HepG2 (cell line): ENCODE measurements at regions not wholly inside any gene's neighbourhood (a gene's known extent, or its start where the extent isn't known, plus 50 kb on each side); places are given as distances from the start of the nearest gene placed in this dataset.

ENCODE experiments used
- ATAC-seq: fragments of 200-7000 bp; cut with Tn5 transposase; 3 replicates; pipeline ENCODE4 v1.9.1; 2020; ENCODE audit warnings: mild to moderate bottlenecking, moderate library complexity
- BruUV-seq: library from RNA; stranded (reverse); fragments of 400-500 nt; replicated peaks from 2 replicates; lab custom pipeline; 2021; lab: Mats Ljungman, UMichigan
- CTCF ChIA-PET: fragments of 300-600 bp; formaldehyde crosslinking; extraction: SDS; loops from one replicate; lab custom pipeline; 2021; ENCODE audit warnings: low total read pairs, inconsistent platforms, low intra/inter-chr PET ratio; lab: Yijun Ruan, JAX
- POLR2A ChIA-PET: fragments of 350-600 bp; sonication (Branson Sonifier 250); formaldehyde crosslinking; loops from one replicate; lab custom pipeline; 2020; ENCODE audit warnings: antibody characterized with exemption, inconsistent platforms; lab: Yijun Ruan, JAX
- DNase-seq: peaks from one replicate; pipeline ENCODE4 v3.0.0-alpha.2; 2015; ENCODE audit warnings: low spot score
- FAIRE-seq: peaks from 3 replicates; lab custom pipeline; 2011; peaks lifted over from hg19 to GRCh38; lab: Jason Lieb, UNC
- H2AFZ ChIP-seq: one replicate; pipeline ENCODE4 v1.6.1; 2011; ENCODE audit warnings: low read length, inconsistent platforms
- H3K27ac ChIP-seq: fragments of 300-600 bp; 3 replicates; pipeline ENCODE4 v1.8.0; 2011; ENCODE audit warnings: mixed run types, mild to moderate bottlenecking, mixed read lengths, low read length, inconsistent platforms; ENCODE audit not compliant: insufficient read depth; ENCODE audit errors: extremely low read length
- H3K27me3 ChIP-seq, 2 experiments: fragments of 200-600 bp in 1 of 2; 2 replicates in 1 of 2; 3 replicates in 1 of 2; pipeline versions ENCODE4 v1.6.0 to v1.8.0; 2011; ENCODE audit warnings: low read length in 2 of 2, mild to moderate bottlenecking in 2 of 2, moderate library complexity in 2 of 2, inconsistent platforms in 1 of 2; ENCODE audit not compliant: insufficient read depth in 2 of 2, control insufficient read depth in 1 of 2
- H3K36me3 ChIP-seq, 2 experiments: fragments of 200-600 bp in 1 of 2; replicated peaks in 1 of 2; 2 replicates in 1 of 2; 3 replicates in 1 of 2; pipeline versions ENCODE4 v1.5.1 to v1.8.0; 2011; ENCODE audit warnings: low read length in 2 of 2, inconsistent platforms in 1 of 2; ENCODE audit not compliant: insufficient read depth in 2 of 2, control insufficient read depth in 1 of 2
- H3K4me1 ChIP-seq: 2 replicates; pipeline ENCODE4 v1.5.1; 2012; ENCODE audit warnings: low read length, inconsistent platforms; ENCODE audit not compliant: insufficient read depth
- H3K4me2 ChIP-seq: 2 replicates; pipeline ENCODE4 v1.6.0; 2011; ENCODE audit warnings: low read depth, low read length, inconsistent platforms
- H3K4me3 ChIP-seq, 3 experiments: fragments of 200-600 bp in 1 of 3; sonication (generic), shearing (Covaris generic) in 1 of 3; replicated peaks in 1 of 3; 2 replicates each; pipeline ENCODE4 v1.5.1; 2011 to 2016; ENCODE audit warnings: low read length in 3 of 3, inconsistent platforms in 2 of 3, low read depth in 2 of 3, mild to moderate bottlenecking in 2 of 3, control low read depth in 1 of 3, mixed read lengths in 1 of 3; ENCODE audit not compliant: insufficient read depth in 1 of 3
- H3K79me2 ChIP-seq: one replicate; pipeline ENCODE4 v1.6.1; 2011; ENCODE audit warnings: low read length, inconsistent platforms; ENCODE audit not compliant: insufficient read depth
- H3K9ac ChIP-seq: 2 replicates; pipeline ENCODE4 v1.6.0; 2011; ENCODE audit warnings: mild to moderate bottlenecking, low read depth, low read length, inconsistent platforms; ENCODE audit not compliant: insufficient read depth
- H3K9me3 ChIP-seq: 2 replicates; pipeline ENCODE4 v1.5.1; 2012; ENCODE audit warnings: mild to moderate bottlenecking, low read length
- H4K20me1 ChIP-seq: 2 replicates; pipeline ENCODE4 v1.6.0; 2011; ENCODE audit warnings: inconsistent platforms, mild to moderate bottlenecking, low read length, moderate library complexity; ENCODE audit not compliant: insufficient read depth
- ATM ChIP-seq: fragments of 450-650 bp; IDR thresholded peaks from 2 replicates; pipeline ENCODE4 v1.7.1; 2017; ENCODE audit warnings: mild to moderate bottlenecking, borderline replicate concordance
- HNRNPH1 ChIP-seq: fragments of 200-400 bp; formaldehyde crosslinking; optimal IDR thresholded peaks from 2 replicates; pipeline ENCODE3; 2017; ENCODE audit warnings: mild to moderate bottlenecking, low read depth, low read length
- STAT5B ChIP-seq: sonication (generic); formaldehyde crosslinking; IDR thresholded peaks from 2 replicates; pipeline ENCODE4 v1.4.0; 2020; ENCODE audit warnings: missing genetic modification reagents
- ZNF260 ChIP-seq: sonication (generic); formaldehyde crosslinking; IDR thresholded peaks from 2 replicates; pipeline ENCODE4 v1.4.0; 2020; ENCODE audit warnings: missing genetic modification reagents, low read depth, mild to moderate bottlenecking, borderline replicate concordance
- ZNF572 ChIP-seq: sonication (generic); formaldehyde crosslinking; IDR thresholded peaks from 2 replicates; pipeline ENCODE4 v1.5.1; 2020; ENCODE audit warnings: mild to moderate bottlenecking, missing genetic modification reagents
- ZNF605 ChIP-seq: sonication (generic); formaldehyde crosslinking; IDR thresholded peaks from 2 replicates; pipeline ENCODE4 v1.8.0; 2022; ENCODE audit warnings: mild to moderate bottlenecking, missing genetic modification reagents
- WGBS: methylation state at CpG from one replicate; pipeline ENCODE4 v1.1.6; 2017; ENCODE audit warnings: low lambda C conversion rate; 5-methylcytosine and 5-hydroxymethylcytosine counted together
- in situ Hi-C: cut with HindIII; loops from 2 replicates; pipeline ENCODE4 v1.10.0; 2017; ENCODE audit warnings: low pct_unique_long_range_greater_than_20kb; ENCODE audit not compliant: extremely low pct_ligation_motif_present
- intact Hi-C: fragments of 100-400 bp; cut with micrococcal nuclease; formaldehyde crosslinking; loops from one replicate; pipeline ENCODE4 v1.10.0; 2022; ENCODE audit not compliant: unreplicated experiment

DNA sequence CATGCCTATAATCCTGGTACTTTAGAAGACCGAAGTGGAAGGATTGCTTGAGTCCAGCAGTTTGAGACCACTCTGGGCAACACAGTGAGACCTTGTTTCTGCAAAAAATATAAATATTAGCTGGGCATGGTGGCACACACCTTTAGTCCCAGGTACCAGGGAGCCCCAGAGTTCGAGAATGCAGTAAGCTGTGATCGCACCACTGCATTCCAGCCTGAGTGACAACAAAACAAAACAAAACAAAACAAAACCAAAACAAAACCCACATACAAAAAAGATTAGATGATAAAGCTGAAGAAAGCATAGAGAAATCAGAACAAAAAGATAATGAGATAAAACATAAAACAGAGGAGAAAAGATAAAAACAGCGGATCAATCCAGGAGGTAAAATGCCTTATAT is 62.1 kb downstream of the TCF20 start:
- DNase-seq = no peak
- Histone ChIP-seq H2AFZ (no peak overlapping the region), H3K4me1 (no peaks in the 10 kb centered on the region), H3K36me3 (peaks cover 26 to 59% of the 10 kb centered on the region in 2 experiments), H3K4me3 (no peak overlapping the region), H3K79me2 (peaks cover 35% of the 10 kb centered on the region)
- POLR2A ChIA-PET = no interaction called here
- WGBS = 94% methylated on average over 4 of the region's 4 CpGs
- intact Hi-C loops = no loop called here
- TF ChIP-seq ZNF572 (CRISPR knock-in tag) (no peak), ZNF260 (no peak)
- TF ChIP-seq, all 625 proteins: peak for 0
- Histone ChIP-seq H3K9me3 (no peaks in the 10 kb centered on the region), H4K20me1 (no peaks in the 10 kb centered on the region), H3K9ac (no peak overlapping the region), H3K4me2 (no peak overlapping the region), H3K27me3 (no peaks in the 10 kb centered on the region), H3K27ac (no peak overlapping the region)
- no TSS peak for BruUV-seq
- ATAC-seq = no peak
- CTCF ChIA-PET = no interaction called here
- in situ Hi-C loops = no loop called here
- FAIRE-seq = no peak

DNA sequence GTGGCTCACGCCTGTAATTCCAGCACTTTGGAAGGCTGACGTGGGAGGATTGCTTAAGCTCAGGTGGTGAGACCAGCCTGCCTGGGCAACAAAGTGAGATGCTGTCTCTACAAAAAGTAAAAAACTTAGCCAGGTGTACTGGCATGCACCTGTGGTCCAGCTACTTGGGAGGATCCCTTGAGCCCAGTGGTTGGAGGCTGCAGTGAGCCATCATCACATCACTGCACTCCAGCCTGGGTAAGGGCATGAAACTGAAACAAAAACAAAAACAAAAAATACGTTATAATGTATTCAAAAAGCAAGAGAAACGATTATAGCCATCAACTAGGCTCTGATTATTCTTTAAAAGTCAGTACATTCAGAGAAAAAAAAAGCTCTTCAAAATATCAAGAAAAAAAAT is 62.5 kb downstream of the TCF20 start:
- Histone ChIP-seq H3K9ac (no peak overlapping the region), H3K9me3 (no peaks in the 10 kb centered on the region), H3K4me3 (no peak overlapping the region), H2AFZ (no peak overlapping the region), H3K4me1 (no peaks in the 10 kb centered on the region), H3K79me2 (peaks cover 35% of the 10 kb centered on the region), H3K27ac (no peak overlapping the region), H4K20me1 (no peaks in the 10 kb centered on the region), H3K27me3 (no peaks in the 10 kb centered on the region), H3K36me3 (peaks cover 23 to 55% of the 10 kb centered on the region in 2 experiments), H3K4me2 (no peak overlapping the region)
- in situ Hi-C loops (no loop called here), intact Hi-C loops (no loop called here)
- ChIA-PET CTCF (no interaction called here), POLR2A (no interaction called here)
- DNase-seq (no peak), FAIRE-seq (no peak), ATAC-seq (no peak)
- 90% methylated on average over 4 of the region's 4 CpGs for WGBS
- no peak for TF ChIP-seq HNRNPH1
- TF ChIP-seq ATM = no peak
- TF ChIP-seq STAT5B (CRISPR knock-in tag) = no peak
- TF ChIP-seq ZNF605 (CRISPR knock-in tag) = no peak
- no TSS peak for BruUV-seq
